ENCODE measurements at regions not wholly inside any gene's neighbourhood (a gene's known extent, or its start where the extent isn't known, plus 50 kb on each side); places are given as distances from the start of the nearest gene placed in this dataset.

DNA sequence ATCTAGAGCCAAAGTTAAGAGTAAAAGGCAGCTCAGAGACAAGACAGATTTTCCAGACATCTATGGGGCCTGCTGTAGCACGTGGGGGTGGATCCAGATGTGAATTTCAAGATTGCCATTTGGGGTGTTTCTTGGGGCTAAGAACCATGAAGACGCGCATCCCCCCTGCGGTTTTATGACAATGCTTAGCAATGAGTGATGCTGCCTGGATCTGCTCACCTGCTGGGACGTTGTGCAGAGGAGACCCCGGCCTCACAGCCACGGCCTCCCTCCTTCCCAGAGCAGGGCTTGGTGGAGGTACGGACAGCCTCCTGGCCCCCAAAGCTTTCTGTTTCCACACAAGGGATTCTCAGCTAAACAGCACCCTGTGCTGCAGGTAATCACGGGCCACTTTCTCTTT, 151.5 kb upstream of the DYNLRB2 start:
- H3K4me3 ChIP-seq (ENCODE audit: low read depth, low read length), result no peak overlapping the region
- TF ChIP-seq, protein P1, sequence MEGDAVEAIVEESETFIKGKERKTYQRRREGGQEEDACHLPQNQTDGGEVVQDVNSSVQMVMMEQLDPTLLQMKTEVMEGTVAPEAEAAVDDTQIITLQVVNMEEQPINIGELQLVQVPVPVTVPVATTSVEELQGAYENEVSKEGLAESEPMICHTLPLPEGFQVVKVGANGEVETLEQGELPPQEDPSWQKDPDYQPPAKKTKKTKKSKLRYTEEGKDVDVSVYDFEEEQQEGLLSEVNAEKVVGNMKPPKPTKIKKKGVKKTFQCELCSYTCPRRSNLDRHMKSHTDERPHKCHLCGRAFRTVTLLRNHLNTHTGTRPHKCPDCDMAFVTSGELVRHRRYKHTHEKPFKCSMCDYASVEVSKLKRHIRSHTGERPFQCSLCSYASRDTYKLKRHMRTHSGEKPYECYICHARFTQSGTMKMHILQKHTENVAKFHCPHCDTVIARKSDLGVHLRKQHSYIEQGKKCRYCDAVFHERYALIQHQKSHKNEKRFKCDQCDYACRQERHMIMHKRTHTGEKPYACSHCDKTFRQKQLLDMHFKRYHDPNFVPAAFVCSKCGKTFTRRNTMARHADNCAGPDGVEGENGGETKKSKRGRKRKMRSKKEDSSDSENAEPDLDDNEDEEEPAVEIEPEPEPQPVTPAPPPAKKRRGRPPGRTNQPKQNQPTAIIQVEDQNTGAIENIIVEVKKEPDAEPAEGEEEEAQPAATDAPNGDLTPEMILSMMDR (IDR thresholded peaks at IDR 0.05; ENCODE audit: low read depth, low read length), result no peak
- no peak for DNase-seq (ENCODE audit: low read depth, low spot score)
- in situ Hi-C loops (cut with HindIII; ENCODE audit: low sequenced_read_pairs), result no loop called here

DNA sequence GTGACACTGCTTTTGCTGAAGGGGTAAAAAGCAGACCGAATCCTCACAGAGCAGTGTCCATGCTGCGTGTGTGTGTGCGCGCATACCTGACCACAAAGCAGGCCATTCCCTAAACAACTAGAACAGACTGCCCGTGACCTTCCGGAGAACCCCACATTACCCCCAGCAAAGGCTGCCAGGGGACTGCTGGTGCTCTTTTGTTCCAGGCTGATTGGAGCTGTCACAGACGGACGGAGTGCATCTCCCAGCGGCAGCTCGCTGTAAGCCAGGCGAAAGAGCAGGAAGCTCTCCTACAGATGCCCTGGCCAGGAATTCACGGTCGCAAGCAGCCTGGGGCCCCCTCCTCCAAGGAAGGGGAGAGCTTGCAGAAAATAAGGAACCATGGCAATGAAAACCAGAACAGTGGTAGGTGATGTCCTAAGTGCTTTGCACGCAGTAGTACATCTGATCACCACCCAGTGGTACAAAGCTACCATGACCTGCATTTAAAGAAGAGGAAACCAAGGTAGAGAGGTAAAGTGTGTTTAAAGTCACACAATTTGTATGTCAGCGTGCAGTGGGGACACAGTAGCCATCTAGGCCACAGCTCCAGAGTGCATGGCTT, 153.4 kb upstream of the DYNLRB2 start:
- in situ Hi-C loops (cut with HindIII; ENCODE audit: low sequenced_read_pairs), result no loop called here
- H3K4me3 ChIP-seq (ENCODE audit: low read depth, low read length), result no peak overlapping the region
- TF ChIP-seq, protein P1 (IDR thresholded peaks at IDR 0.05; ENCODE audit: low read depth, low read length), result peak; percentile 28
- DNase-seq (ENCODE audit: low read depth, low spot score), result peak; percentile 1

DNA sequence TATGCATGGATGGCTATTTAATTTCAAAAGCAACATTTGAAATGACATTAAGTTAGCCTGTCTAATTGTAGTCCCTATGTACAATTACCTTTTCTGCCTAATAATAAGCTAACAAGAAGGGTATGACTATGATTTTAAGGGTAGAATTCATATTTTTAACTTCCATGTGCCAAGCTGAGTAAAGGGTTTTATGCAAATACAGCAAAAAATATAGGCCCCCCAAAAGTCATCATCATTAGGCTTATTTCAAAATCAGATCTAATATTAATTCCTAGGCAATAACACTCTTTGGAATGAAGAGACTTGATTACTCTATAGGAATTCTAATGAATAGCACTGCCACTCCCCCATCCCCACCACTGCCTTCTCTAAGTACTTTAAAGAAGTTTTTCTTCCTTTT, 155.9 kb upstream of the DYNLRB2 start:
- no peak overlapping the region for H3K4me3 ChIP-seq (ENCODE audit: low read depth, low read length)
- in situ Hi-C loops (cut with HindIII; ENCODE audit: low sequenced_read_pairs), result no loop called here
- DNase-seq (ENCODE audit: low read depth, low spot score), result no peak
- TF ChIP-seq, protein P1 (IDR thresholded peaks at IDR 0.05; ENCODE audit: low read depth, low read length), result no peak

DNA sequence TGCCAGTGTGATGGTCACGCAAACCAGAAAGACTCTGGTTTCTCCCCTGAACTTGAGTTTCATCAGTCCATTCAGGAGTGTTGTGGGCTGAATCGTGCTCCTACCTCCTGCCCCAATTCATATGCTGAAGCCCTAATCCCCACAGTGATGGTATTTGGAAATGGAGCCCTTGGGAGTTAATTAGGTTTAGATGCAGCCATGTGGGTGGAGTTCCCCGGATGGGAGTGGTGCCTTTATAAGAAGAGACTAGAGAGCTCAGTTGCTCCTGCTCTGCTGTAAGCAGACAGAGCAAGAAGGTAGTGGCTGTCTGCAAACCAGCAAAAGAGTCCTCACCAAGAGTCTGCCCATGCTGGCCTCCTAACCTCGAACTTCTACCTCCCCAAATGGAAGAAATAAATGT, 160.3 kb upstream of the DYNLRB2 start:
- no peak overlapping the region for H3K4me3 ChIP-seq (ENCODE audit: low read depth, low read length)
- TF ChIP-seq, protein P1 (IDR thresholded peaks at IDR 0.05; ENCODE audit: low read depth, low read length), result no peak
- DNase-seq (ENCODE audit: low read depth, low spot score), result no peak
- in situ Hi-C loops (cut with HindIII; ENCODE audit: low sequenced_read_pairs), result no loop called here

DNA sequence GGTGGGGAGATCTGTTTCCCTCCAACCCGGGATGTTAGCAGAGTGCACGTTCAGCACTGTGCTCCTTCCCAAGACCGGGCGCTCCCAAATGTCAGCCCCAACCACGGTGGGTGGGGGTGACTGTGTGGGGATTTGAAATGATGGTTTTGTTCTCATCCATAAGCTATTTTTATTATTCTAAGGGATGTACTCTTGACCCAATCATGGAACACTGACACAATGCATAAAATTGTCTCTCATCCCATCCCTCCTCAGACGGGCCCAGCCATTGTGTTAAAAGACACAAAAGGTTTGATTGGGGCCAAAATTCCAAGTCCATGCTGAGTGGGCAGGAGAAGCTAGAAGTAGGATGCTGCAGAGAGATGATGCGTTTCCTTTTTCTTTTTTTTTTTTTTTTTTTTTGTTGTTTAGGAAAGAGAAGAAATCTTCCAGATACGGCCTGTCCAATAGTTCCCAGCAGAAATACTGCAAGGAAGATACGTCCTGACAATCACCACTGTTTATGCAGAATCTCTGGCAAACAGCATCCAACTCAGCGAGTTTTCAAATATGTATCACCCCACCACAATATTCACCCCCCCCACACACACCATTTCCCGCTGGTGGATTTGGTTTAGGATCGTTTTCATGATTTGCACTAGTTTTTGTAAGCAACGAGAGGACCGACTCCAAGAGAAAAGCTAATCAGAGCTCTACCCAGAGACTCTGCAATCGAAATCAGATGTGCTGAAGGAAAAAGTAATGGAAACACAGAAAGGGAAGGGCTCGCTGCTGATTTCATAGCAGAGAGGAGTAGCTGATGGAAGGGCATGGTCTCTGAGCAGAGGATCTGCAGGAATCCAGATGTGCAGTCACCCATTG, 163.5 kb upstream of the DYNLRB2 start:
- in situ Hi-C loops (cut with HindIII; ENCODE audit: low sequenced_read_pairs), result no loop called here
- no peak overlapping the region for H3K4me3 ChIP-seq (ENCODE audit: low read depth, low read length)
- TF ChIP-seq, protein P1 (IDR thresholded peaks at IDR 0.05; ENCODE audit: low read depth, low read length), result no peak
- no peak for DNase-seq (ENCODE audit: low read depth, low spot score)

DNA sequence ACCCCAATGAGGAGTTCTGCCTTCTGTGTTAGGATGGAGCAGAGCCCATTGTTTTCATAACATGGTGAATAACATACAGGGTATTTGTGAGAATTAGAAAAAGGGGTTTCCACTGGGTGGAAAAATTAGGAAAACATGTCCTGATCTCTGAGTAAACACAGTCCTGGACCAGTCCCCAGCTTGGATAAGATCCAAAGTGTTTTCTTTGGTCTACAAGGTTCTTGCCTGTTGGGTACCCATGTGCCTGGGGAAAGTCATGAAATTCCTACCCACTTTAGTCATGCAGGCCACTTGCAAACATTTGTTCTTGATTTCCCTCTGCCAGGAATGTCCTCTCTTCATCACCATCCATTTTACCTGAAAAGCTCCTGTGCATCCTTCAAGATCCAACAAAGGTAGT, 164.8 kb upstream of the DYNLRB2 start:
- in situ Hi-C loops (cut with HindIII; ENCODE audit: low sequenced_read_pairs), result no loop called here
- DNase-seq (ENCODE audit: low read depth, low spot score), result peak; percentile 1
- no peak overlapping the region for H3K4me3 ChIP-seq (ENCODE audit: low read depth, low read length)
- TF ChIP-seq, protein P1 (IDR thresholded peaks at IDR 0.05; ENCODE audit: low read depth, low read length), result no peak
